CD4-positive, alpha-beta T cell treated with Interleukin-6 for 4 hours (primary cell): ENCODE measurements at regions not wholly inside any gene's neighbourhood (a gene's known extent, or its start where the extent isn't known, plus 50 kb on each side); places are given as distances from the start of the nearest gene placed in this dataset.
A peak's percentile ranks its signal among the peaks of the same experiment; 100 is the strongest.

Source experiments
- DNase-seq: peaks from one replicate; pipeline ENCODE4 v3.0.0-alpha.2; 2020; ENCODE audit warnings: mixed read lengths

DNA sequence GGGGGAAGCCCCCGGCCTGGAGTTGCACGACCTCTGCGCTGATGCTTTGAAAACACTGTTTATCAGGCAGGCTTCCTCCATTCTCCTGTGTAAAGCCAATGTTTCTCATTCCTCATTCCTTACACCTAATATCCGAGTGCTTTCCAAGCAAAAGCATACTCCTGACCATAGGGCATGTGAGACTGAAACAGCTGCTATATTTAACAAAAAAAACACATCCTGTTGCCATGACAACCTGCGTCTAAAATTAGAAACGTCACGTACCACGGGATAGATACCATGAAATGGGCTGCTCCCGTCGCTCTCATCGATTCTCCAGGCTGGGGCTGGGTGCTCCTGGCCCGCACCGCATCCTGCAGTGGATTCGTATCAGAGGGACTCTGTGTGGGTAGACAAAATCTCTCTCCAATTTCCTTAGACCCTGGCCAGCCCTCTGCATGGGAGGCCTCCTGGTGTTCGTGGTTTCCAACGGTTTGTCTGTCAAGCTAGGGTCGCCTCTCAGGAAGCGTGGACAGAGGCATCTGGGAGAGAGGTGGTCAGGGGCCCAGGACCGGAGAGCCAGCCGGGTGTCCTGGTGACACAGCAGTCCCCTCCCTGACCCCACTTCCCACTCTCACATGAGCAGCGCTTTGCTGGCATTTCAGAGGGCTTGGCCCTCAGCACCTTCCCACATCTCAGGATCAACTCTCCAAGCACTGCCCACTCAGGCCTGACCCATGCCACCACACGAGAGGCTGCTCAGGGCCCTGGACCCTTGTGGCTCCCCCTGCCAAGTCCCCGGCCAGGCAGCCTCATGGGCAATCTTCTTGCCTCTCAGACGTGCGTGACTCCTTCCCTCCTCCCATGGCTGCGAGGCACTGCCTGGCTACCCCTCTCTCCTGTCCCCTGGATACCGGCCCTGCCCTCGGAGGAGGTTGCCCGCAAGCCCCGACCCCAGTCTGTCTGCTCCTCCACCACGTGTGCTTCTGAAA, 268.1 kb downstream of the NDUFA10 start:
- DNase-seq = no peak

DNA sequence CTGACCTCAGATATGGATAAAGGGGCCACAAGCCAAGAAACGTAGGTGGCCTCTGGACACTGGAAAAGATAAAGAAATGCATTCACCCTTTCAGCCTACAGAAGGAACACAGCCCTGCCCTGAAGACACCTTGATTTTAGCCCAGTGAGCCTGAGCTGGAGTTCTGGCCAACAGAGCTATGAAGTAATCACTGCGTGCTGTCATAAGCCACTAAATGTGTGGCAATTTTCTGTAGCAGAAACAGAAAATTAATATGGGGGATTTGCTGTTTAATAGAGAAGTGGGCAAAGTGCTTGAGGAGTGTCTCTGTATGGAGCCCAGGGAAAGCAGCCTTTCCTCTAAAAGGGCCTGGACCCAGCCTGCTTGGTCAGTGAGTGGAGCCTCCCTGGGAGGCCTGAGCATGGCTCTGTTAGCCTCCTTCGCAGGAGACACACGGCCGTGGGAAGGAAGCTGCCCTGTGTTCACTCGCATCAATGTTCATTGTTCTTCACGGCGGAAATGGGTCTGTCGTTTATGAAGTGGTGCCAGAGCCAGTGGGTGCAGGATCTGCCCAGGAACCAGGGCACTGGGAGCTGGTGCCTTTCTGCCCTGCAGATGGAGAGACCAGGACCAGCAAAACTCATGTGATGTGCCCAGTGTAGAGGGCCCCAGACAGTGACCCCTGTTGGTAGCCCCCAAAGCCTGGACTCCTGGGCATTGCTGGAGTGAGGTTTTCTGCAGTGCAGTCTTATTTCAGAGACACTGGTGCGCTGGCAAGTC, 268.9 kb downstream of the NDUFA10 start:
- DNase-seq = no peak

DNA sequence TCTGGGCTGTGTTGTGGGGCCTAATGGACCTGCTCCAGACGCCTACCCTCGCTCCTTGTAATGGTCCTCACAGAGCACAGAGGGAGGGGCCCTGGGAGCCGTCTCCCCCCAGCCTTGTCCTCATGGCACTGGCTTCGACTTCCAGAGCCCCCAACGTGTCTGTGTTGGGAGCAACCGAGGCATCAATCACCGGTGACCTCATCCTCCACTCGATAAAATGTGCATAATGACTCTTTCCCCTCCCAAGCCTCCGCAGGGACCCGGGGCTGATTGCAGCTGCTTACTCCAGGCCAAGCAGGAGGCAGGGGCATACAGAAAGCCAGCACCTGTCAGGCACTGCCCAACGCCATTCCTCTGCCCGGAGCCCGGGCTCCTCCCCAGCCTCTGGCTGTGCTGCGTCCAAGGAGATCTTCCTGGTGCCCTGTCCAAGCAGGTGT, 271.7 kb downstream of the NDUFA10 start:
- DNase-seq = no peak

DNA sequence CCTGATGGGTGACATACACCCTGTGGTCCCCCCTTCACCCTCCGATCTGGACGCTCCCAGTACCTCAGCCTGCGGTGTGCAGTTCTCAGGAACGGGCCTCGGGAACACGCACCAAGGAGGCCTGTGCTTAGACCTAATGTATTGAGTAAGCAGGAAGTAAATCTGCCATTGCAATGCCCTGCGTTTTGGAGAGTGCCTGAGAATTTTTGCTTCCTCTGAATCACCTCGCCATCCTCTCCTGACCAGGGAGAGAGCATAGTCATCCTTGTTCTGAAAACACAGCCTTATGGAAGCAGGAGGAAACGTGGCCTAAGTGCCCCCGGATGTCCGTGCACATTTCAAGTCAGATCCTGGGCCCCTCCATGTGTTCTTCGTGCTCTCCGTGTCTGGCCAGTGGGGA, 272.2 kb downstream of the NDUFA10 start:
- DNase-seq = no peak

DNA sequence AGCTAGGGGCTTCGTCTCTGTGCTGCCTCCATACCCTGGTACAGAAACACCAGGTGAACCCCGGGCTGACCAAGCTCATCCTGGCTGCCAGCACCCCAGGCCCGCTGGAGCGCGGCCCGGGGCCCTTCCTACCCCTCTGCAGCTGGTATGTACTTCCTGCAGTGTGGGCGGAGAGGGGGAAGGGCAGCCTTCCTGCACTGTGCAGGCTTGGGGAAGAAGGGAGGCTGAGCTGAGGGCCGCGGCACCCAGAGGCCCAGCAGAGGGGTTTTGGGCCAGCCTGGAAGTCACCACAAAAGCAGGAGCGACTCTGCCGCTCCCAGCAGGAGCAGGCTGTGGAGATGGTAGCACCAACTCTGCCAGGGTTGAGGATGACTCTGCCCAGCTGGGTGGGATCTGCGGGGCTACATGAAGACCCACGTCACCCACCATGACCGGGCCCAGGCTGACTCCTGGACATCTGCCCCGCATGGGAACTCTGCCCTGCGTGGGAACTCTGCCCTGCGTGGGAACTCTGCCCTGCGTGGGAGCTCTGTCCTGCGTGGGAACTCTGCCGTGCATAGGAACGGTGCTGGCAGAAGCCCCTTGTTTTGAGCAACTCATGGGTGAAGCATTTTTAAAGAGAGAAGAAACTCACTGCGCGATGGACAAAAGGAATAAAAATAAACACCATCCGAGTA, 273.3 kb downstream of the NDUFA10 start:
- DNase-seq = peak; percentile 66

DNA sequence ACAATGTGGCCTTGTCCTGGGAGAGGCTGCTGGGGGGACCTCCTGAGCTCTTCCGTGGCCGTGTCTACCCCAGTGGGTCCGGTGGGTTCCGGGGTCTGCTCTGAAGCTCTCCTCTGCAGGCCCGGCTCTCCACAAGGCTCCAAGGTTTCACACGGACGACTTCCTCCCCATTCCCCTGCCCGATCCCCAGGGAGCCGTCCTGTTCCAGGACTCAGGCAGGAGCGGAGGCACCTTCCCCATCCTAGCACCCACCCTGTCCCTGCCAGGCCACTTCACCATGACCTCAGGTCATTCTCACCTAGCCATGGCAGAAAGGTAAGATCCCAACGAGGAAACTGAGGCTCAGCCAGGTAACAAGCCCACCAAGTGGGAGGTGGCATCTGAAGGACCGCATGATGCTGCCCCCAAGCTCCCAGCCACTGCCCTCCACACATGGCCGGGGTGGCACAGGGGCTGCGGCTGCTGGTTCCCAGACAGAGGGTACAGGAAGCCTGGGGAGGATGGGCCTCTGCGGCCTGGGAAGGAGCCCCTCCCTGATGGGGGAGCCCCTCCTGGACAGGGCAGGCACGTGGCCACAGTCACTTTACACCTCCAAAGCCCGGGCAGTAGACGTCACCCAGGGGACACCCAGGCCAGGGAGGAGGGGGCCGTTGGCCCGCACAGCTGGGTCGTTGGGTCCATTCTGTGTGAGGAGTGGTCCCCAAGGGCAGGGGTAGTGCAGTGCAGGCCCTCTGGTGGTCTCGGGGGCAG, 274.0 kb downstream of the NDUFA10 start:
- DNase-seq = no peak

DNA sequence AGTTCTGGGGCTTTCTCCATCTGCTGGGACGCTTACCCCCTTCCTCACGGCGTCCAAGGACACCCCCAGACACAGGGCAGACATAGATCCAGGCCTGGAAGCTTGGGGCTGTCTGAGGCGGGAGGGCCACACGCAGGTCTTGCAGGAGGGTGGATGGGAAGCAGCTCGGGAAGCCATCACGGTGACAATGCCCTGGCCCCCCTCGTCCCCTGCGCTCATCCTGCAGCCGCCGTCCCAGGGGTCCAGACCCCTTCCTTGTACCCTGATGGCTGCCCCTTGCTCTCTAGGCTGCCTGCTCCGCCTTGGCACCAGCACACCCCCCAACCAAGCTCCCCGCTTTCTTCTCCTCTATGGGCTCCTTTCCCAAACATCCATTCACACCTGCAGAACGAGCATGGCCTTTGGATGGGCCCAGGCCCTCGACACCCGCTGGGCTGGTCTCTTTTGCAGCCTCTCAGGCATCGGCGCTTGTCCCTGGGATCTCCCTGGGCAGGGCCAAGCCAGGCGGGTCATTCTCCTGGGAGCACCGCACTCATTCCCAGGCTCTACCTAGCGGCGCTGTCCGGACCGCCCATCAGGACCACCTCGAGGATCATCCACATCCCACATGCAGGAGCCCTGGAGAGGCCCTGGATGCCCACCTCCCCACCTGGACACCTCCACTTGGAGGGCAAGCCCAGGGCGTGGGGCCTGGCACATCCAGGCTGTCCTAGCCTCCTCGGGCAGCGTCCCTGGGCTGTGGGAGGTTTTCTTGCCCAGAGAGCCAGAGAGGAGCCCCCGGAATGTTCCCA, 274.9 kb downstream of the NDUFA10 start:
- no peak for DNase-seq

DNA sequence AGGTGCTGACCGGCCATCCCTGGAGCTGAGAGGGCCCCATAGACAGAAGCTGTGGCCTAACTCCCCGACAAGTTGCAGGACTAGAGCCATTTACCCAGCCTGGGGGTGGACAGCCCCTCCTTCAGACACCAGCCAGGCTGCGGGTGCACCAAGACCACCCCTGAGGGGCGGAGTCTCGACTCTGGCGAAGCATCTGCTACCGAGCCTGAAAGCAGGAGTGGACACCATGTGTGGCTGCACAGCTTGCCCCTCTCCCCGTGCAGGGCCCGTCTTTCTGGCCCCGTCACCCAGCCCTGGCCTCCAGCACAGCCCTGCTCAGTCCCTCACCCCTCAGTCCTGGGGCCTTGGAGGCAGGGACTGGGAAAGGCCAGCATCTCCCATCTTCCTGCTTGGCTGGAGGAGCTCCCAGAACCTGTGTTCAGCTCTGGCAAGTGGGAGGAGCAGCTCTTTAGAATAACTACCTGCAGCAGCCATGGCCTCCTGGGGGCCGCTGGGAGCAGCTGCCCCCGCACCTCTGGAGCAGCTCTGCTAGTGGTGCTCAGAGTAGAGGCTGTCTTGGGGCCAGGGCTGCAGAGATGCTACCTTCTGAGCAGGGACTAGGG, 275.8 kb downstream of the NDUFA10 start:
- no peak for DNase-seq

DNA sequence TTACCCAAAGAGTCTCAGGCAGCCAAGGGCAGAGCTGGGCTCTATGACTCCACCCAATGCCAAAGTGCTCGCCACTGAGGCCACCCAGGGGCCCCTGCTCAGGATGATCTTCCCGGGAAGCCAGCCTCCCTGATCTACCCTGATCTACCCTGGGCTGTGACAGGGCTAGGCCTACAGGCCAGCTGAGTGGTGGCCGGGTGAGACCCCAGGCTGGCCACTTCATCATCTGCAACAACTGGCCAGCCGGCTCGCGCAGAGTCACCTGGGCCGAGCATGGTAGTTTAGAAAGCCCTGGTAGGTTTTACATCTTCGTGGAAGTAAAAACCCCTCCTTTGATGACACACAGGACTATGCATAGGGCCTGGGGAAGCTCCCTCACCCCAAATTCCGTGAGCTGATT, 276.3 kb downstream of the NDUFA10 start:
- DNase-seq = no peak

DNA sequence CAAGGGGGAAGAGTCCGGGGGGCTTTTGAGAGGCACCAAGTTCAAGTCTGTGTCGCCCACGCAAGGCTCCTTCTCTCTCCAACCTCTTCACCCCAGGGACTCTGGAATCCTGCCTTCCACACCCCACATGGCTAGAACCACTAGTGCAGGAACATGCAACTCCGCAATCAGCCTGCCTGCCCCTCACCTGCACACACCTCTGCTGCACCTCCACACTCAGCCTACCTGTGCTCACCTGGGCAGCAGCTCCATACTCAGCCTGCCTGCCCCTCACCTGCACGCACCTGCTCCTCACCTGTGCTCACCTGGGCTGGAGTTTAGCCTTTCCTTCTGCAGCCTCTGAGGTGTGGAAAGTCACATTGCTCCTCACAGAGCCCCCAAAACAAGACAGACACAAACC, 277.4 kb downstream of the NDUFA10 start:
- no peak for DNase-seq

DNA sequence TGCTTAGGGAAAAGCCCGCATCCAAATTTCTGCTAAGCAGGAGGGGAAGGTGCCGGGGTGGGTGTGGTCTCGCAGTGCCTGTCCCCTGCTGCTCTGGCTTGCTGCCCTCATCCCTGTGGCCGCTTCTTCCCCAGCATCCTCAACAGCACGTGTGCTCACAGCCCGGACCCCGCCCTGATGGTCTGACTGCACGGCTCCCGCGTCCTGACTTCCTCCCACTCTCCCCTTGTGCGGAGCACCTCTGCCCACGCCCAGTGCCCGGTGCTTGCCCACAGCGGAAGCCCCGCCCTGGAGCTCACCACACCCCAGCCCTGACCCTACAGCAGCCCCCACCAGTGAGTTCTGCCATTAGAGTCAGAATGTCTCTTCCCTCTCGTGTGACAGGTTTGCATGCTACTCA, 277.9 kb downstream of the NDUFA10 start:
- DNase-seq = no peak

DNA sequence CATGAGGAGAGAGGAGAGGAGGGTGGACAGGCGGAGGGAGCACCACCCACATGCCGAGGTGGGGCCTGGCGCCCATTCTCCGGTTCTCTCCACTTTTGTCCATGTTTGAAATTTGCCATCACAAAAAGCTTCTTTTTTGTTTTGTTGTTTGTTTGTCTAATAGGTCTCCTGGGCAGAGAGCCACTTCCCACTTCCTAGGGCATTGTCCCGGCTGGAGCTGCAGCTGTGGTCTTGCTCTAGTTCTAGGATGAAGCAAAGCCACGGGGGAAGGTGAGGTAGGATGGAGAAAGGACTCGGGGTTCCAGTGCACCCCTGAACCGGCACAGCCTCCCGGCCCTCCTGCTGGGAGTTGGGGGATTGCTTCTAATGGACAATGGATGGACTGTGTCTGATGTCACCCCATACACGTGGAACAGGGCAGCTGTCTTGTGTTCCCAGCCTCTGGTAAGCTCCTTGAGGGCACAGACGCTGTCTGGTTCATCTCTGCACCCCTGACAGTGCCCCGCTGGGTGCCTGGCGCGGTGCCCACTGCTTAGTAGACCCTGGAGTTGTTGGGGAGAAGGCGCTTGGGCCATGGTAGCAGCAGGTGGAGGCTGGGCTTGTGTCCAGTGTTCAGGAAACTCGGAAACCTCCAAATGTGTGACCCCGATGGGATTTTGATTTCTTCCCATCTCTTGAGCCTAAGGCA, 278.4 kb downstream of the NDUFA10 start:
- DNase-seq = no peak

DNA sequence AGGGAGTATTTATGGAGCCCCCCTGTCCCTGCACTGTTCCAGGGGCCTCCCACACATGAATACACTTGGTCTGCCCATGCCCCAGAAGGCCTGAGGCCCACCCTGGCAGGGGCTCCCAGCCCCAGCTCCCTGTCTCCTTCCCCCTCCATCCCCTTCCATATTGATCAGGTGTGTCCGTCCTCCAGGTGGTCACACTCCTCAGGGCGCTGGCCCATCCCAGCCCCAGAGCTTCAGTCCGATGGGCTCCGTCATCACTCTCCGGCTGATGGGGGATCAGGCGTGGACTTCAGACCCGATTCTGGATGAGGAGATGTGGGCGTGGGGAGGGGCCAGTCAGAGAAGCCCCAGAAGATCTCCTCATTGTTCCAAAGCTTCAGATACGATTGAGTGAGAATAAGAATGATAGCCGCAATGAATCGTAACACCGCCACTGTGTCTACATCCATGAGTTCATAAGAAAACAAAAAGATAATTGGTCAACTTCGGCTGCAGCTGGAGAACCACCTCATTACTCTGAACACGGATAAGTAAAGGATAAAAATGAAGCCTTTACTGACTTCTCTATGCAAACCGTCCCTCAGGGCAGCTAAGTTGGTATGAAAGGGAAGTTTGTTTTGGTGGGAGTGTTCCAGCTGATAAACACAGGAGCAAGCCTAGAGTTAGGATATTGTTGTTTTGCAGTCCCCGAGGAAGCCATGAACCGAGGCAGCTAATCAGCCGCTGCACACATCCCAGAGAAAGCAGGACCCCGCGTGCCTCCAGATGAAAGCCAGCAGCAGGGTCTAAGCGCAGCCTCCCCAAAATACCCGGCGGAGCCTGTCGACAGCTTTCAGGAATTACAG, 279.5 kb downstream of the NDUFA10 start:
- no peak for DNase-seq

DNA sequence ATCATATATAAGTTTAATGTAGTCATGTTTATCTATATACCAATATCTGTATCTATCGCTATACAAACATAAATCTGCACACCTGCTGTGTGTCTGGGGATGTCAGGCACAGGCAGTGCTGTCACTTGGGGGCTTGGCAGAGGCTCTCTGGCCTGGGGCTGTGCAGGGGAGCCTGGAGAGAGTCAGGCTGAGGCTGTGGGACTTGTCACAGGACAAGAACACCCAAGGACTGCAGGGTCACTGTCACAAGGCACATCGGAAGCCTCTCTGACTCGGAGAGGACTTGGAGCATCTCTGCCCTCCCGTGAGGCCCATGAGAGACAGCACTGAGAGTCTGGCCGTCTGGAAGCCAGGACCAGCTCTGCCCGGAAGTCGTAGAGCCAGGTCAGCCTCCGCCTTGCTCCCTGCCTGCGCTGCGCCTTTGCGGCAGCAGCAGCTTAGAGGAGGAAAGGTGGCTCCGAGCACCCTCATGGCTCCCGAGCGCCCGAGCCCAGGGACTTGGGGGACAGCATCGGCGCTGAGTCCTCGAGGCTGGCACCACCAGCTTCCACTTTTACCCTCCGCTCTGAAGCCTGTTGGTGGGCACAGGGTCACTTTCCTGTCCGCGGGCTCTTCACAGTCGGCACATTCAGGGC, 280.3 kb downstream of the NDUFA10 start:
- no peak for DNase-seq

DNA sequence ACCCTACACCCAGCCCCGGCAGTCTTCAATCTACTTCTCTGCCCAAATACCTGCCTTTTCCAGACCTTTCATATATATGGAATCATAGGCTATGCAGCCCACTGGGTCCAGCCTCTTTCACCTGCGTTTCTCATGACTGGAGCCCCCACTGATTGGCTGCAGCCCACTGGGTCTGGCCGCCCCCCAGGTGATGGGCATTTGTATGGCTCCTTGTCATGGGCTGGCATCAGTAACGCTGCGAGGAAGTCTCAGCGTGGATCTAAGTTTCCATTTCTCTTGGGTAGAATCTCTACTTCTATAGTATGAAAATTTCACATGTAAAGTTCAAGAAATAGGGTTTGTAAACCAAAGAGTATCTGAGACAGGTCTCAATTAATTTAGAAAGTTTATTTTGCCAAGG, 281.9 kb downstream of the NDUFA10 start:
- no peak for DNase-seq

DNA sequence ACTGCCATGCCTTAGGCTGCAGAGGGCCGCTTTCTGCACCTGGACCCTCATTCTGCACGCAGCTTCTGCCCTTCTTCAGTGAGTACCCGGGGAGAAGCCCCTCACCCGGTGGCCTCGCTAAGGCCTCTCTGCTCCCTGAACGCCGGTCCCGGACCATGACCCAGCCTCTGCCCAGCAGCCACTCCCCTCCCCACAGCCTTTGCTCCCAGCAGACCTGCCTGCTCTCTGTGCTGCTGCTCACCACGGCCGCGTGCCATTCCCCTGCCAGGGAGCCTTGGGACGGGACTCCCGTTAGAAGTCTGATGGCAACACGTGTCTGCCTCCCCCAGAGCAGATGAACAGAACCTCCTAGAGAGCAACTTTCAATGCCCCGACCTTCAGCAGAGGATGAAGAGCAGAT, 282.8 kb downstream of the NDUFA10 start:
- DNase-seq = no peak

DNA sequence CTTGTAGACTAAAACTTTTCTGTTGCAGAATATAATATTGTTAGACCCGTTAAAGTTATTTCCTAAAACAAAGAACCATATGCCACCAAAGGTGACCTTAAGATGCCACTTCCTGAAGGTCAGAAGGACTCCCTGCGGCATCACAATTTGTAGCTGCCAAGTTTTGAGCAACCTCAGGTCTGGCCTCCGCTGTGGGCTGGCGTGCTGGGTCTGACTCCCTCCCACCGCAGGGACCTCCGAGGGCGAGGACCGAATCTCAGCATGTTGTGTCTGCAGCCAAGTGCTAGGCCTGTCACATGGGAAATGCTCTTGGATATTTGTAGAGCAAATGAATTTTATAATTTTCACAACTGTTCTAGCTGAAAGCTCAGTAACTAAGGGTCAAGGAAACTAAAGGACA, 285.9 kb downstream of the NDUFA10 start:
- no peak for DNase-seq

DNA sequence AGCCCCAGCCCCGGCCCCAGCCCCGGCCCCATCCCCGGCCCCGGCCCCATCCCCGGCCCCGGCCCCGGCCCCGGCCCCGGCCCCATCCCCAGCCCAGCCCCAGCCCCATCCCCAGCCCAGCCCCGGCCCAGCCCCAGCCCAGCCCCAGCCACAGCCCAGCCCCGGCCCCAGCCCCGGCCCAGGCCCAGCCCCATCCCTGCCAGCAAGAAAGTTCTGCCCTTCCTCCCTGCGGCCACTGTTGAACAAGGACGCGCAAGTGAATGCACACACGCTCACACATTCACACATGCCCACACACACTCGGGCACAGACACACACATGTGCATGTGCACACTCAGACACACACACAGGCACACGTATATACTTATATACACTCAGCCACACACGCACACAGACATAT, 287.0 kb downstream of the NDUFA10 start:
- no peak for DNase-seq

DNA sequence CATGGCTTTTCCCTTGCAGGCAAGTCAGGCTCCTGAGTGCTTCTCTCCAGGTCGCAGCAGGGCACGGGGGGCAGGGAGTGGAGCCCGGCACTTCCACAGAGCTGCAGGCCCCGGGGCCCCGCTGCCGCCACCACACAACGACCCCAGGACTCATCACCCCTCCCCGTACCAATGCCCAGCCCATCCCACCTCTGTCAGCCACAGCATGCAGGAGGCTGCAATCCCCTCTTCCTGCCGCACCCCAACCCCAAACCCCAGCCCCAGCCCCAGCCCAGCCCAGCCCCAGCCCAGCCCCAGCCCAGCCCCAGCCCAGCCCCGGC, 288.0 kb downstream of the NDUFA10 start:
- no peak for DNase-seq
